Activated B cell treated with CpG ODN at 0.5 μM for 24 hours (primary cell): ENCODE measurements at regions not wholly inside any gene's neighbourhood (a gene's known extent, or its start where the extent isn't known, plus 50 kb on each side); places are given as distances from the start of the nearest gene placed in this dataset.
"Not testable (repeated sequence)": the region's sequence is repeated elsewhere in the genome, so short reads cannot be mapped to it uniquely, and the experiment has no call there.

ENCODE experiments used
- ATAC-seq: fragments of 200-7000 bp; cut with Tn5 transposase; one replicate; pipeline ENCODE4 v1.10.0; 2021; ENCODE audit warnings: low read depth, mild to moderate bottlenecking, moderate library complexity
- CTCF ChIA-PET: fragments of 350-600 bp; sonication (Branson Sonifier 250); formaldehyde crosslinking; loops from one replicate; lab custom pipeline; 2021; ENCODE audit warnings: antibody characterized with exemption; lab: Charles Lee
- POLR2A ChIA-PET: fragments of 350-600 bp; sonication (Branson Sonifier 250); formaldehyde crosslinking; loops from one replicate; lab custom pipeline; 2021; ENCODE audit warnings: antibody characterized with exemption; lab: Charles Lee
- DNase-seq: peaks from one replicate; pipeline ENCODE4 v3.0.0; 2022
- H3K27ac Mint-ChIP-seq: one replicate; pipeline ENCODE4 v1.8.0; 2020; ENCODE audit warnings: mixed read lengths
- H3K27me3 Mint-ChIP-seq: one replicate; pipeline ENCODE4 v1.8.0; 2021; ENCODE audit warnings: mixed read lengths
- H3K36me3 Mint-ChIP-seq: one replicate; pipeline ENCODE4 v1.8.0; 2021; ENCODE audit warnings: low read depth, mixed read lengths
- H3K4me1 Mint-ChIP-seq: one replicate; pipeline ENCODE4 v1.8.0; 2021; ENCODE audit warnings: mixed read lengths
- H3K4me3 Mint-ChIP-seq: one replicate; pipeline ENCODE4 v1.8.0; 2020; ENCODE audit warnings: mild to moderate bottlenecking, mixed read lengths
- H3K9me3 Mint-ChIP-seq: one replicate; pipeline ENCODE4 v1.8.0; 2020; ENCODE audit warnings: mixed read lengths
- intact Hi-C: fragments of 100-400 bp; cut with micrococcal nuclease; formaldehyde crosslinking; loops from one replicate; pipeline ENCODE4 v1.15.1; 2024
- TF ChIP-seq, protein P1 (sequence below): fragments of 200-600 bp; IDR thresholded peaks from one replicate; pipeline ENCODE4 v1.8.0; 2022; ENCODE audit warnings: antibody characterized with exemption, mild to moderate bottlenecking

DNA sequence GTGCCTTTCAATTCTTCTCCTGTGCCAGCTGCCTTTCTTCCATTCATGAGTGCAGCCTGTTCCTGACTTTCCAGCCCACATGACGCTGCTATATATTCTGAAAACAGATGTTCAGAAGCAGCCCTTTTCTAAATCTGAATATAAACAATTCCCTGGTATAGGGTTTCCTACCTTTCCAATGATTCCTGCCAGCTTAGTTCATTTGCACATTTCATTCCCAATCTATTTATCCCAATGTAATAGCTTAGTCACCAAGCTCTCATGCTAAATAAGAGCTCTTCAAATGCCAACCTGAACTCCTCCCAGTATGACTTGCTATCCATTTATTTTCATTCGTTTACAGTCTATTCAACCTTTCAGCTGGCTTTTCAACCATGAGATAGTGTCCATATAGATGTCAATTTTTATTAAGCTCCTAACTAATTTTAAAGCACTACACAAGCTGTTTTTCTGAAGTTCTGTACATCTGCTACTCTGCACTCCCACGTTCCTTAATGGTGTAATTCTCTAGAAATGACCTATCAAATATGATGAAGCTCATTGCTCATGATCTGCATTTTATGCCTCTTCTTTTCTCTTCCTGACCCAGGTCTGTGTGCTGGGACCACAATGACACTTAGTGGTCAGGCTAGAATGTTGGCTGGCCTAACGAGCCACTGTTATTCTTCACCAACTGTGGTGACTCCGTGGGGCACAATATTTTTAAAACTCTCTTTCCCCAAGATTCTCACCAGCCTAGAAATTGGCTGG lies 605.0 kb upstream of the TBL1XR1 start:
- intact Hi-C loops = no loop called here
- no peak for ATAC-seq
- H3K4me1 Mint-ChIP-seq = no peaks in the 10 kb centered on the region
- H3K36me3 Mint-ChIP-seq = no peaks in the 10 kb centered on the region
- POLR2A ChIA-PET = no interaction called here
- DNase-seq = no peak
- CTCF ChIA-PET = no interaction called here
- H3K4me3 Mint-ChIP-seq = no peak overlapping the region
- TF ChIP-seq, protein P1, sequence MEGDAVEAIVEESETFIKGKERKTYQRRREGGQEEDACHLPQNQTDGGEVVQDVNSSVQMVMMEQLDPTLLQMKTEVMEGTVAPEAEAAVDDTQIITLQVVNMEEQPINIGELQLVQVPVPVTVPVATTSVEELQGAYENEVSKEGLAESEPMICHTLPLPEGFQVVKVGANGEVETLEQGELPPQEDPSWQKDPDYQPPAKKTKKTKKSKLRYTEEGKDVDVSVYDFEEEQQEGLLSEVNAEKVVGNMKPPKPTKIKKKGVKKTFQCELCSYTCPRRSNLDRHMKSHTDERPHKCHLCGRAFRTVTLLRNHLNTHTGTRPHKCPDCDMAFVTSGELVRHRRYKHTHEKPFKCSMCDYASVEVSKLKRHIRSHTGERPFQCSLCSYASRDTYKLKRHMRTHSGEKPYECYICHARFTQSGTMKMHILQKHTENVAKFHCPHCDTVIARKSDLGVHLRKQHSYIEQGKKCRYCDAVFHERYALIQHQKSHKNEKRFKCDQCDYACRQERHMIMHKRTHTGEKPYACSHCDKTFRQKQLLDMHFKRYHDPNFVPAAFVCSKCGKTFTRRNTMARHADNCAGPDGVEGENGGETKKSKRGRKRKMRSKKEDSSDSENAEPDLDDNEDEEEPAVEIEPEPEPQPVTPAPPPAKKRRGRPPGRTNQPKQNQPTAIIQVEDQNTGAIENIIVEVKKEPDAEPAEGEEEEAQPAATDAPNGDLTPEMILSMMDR = no peak
- H3K27ac Mint-ChIP-seq = no peak overlapping the region
- H3K27me3 Mint-ChIP-seq = no peaks in the 10 kb centered on the region
- H3K9me3 Mint-ChIP-seq = no peaks in the 10 kb centered on the region

DNA sequence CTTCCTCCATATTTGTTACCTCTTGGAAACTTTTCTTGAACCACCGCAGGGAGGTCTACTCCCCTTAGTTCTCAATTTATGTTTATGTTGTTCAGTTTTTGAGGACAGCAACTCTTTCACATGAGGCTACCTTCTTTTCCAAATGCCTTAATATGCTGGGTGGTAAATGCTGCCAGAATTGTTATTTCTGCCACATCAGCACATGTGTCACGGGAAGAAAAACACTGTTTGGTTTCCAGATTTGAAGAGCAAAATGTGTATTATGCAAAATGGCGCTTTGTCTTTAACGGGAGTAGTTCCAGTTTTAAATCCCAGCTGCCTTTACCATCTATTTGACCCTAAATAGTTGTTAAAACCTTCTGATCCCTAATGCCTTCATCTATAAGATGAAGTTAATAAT lies 606.2 kb upstream of the TBL1XR1 start:
- ChIA-PET POLR2A (no interaction called here), CTCF (no interaction called here)
- Mint-ChIP-seq H3K36me3 (no peaks in the 10 kb centered on the region), H3K27me3 (no peaks in the 10 kb centered on the region), H3K4me1 (no peaks in the 10 kb centered on the region), H3K4me3 (no peak overlapping the region), H3K27ac (no peak overlapping the region), H3K9me3 (no peaks in the 10 kb centered on the region)
- intact Hi-C loops = no loop called here
- ATAC-seq (no peak), DNase-seq (no peak)
- TF ChIP-seq, protein P1 = no peak

DNA sequence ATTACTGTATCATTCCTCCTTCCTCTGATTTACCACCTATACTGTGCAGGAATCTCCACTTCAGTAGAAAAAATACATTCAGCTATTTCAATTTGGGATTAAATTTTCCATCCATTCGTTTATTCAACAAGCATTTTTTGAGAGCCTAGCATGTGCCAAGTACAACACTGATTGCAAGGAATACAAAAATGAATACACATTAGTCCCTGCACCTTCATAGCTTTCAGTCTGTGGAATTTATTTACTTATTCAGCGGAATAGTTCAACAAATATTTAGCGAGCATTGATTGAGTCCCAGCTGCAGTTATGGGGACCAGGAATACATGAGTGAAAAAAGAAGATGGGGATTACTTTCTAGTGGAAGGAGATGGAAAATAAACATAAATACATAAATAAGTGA lies 606.8 kb upstream of the TBL1XR1 start:
- ATAC-seq (no peak), DNase-seq (no peak)
- POLR2A ChIA-PET = no interaction called here
- Mint-ChIP-seq H3K4me1 (no peaks in the 10 kb centered on the region), H3K36me3 (no peaks in the 10 kb centered on the region), H3K4me3 (no peak overlapping the region), H3K9me3 (no peaks in the 10 kb centered on the region), H3K27me3 (no peaks in the 10 kb centered on the region), H3K27ac (no peak overlapping the region)
- intact Hi-C loops = no loop called here
- TF ChIP-seq, protein P1 = no peak
- CTCF ChIA-PET = no interaction called here

DNA sequence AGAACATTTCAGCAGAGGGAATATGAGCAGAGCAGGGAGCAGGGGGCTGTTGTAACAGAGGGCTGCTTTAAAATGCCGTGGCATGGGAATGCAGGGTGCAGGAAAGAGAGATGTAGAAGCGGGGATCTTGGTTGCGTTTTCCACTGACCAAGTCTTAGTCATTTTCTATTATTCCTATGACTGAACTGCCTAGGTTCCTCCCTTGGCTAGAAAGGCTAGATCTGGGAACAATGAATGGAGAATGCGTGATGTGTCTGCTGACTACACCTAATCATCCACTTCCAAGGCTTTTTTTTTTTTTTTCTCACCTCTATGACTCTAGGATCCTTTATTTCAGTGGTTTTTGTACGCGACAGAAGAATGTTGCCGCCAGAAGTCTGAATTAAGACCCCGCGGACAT lies 607.4 kb upstream of the TBL1XR1 start:
- Mint-ChIP-seq H3K4me3 (no peak overlapping the region), H3K27ac (no peak overlapping the region)

DNA sequence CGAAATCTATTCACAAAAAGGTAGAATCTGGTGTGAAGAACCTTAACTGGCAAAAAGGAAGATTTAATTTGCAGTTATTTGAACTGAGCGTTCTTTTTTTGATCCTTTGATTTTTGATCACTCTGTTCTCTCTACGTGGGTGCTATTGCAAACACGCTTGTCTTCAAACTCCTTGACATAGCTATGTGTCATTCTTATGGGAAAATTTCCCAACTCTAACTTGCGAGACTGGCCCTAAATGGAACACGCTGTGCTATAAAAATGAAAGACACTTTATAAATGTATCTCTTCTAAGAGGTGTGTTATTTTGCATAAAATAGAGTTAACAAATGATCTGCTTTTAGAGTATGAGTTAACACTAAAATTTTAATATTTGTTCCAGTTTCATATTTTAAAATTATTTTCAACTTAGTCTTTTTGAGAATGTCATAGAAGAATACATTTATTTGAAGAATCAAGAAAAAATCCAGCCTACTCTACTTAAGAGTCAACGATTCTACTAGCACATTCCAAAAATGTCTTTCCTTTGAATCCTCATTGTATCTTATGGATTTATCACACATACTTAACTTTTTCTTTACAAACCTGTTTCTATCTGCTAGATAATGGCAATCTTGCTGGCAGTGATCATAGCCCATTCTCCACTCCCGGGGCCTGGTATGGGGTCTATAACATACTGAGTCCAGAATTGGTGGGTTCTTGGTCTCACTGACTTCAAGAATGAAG lies 610.0 kb upstream of the TBL1XR1 start:
- Mint-ChIP-seq H3K36me3 (no peaks in the 10 kb centered on the region), H3K9me3 (no peaks in the 10 kb centered on the region), H3K4me3 (no peak overlapping the region), H3K4me1 (peaks cover 17% of the 10 kb centered on the region), H3K27ac (no peak overlapping the region), H3K27me3 (no peaks in the 10 kb centered on the region)
- TF ChIP-seq, protein P1 = no peak
- intact Hi-C loops = no loop called here
- DNase-seq (no peak), ATAC-seq (no peak)
- CTCF ChIA-PET = no interaction called here
- POLR2A ChIA-PET = no interaction called here

More for the DNA sequence above, 607.4 kb upstream of the TBL1XR1 start:
- Mint-ChIP-seq H3K9me3 (no peaks in the 10 kb centered on the region), H3K36me3 (no peaks in the 10 kb centered on the region), H3K27me3 (no peaks in the 10 kb centered on the region), H3K4me1 (no peaks in the 10 kb centered on the region)
- TF ChIP-seq, protein P1 = no peak
- DNase-seq (no peak), ATAC-seq (no peak)
- intact Hi-C loops = no loop called here
- ChIA-PET CTCF (no interaction called here), POLR2A (no interaction called here)

DNA sequence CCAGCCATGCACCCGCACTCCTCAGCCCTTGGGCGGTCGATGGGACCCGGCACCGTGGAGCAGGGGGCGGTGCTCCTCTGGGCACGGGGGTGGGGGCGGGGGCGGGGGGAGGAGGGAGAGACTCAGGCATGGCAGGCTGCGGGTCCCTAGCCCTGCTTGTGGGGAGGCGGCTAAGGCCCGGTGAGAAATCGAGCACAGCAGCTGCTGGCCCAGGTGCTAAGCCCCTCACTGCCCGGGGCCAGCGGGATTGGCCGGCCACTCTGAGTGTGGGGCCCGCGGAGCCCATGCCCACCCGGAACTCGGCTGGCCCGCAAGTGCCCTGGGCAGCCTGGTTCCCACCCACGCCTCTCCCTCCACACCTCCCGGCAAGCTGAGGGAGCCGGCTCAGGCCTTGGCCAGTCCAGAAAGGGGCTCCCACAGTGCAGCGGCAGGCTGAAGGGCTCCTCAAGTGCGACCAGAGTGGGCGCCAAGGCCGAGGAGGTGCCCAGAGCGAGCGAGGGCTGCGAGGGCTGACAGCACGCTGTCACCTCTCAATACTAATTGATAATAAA lies 611.7 kb upstream of the TBL1XR1 start:
- intact Hi-C loops, DNase-seq, H3K36me3 Mint-ChIP-seq, H3K27ac Mint-ChIP-seq, H3K4me3 Mint-ChIP-seq, H3K27me3 Mint-ChIP-seq, H3K9me3 Mint-ChIP-seq, ATAC-seq, CTCF ChIA-PET, POLR2A ChIA-PET: not testable (repeated sequence)
- H3K4me1 Mint-ChIP-seq = peaks cover 17% of the 10 kb centered on the region
